ENCODE measurements at regions not wholly inside any gene's neighbourhood (a gene's known extent, or its start where the extent isn't known, plus 50 kb on each side); places are given as distances from the start of the nearest gene placed in this dataset.

- Histone ChIP-seq H3K36me3 (ENCODE audit: control insufficient read depth in 1 of 2, insufficient read depth in 2 of 2, low read length in 2 of 2) (no peaks in the 10 kb centered on the region), H3K9ac (ENCODE audit: low read depth in 1 of 2, low read length in 2 of 2) (no peak overlapping the region), H3K4me3 (ENCODE audit: low read depth in 1 of 2, low read length in 2 of 2) (no peak overlapping the region), H3K27me3 (ENCODE audit: control insufficient read depth in 1 of 2, insufficient read depth in 2 of 2, low read length in 2 of 2) (no peaks in the 10 kb centered on the region), H3K4me1 (ENCODE audit: control insufficient read depth in 1 of 2, insufficient read depth in 2 of 2, low read length in 2 of 2) (peaks cover 0 to 6% of the 10 kb centered on the region in 2 donors), H3K27ac (ENCODE audit: low read depth, low read length) (no peak overlapping the region), H3K9me3 (ENCODE audit: control insufficient read depth in 1 of 2, low read length in 2 of 2) (no peaks in the 10 kb centered on the region)
Measured at GRCh38 chr6:91137286-91137685, 550.4 kb upstream of the MAP3K7 start.

DNA sequence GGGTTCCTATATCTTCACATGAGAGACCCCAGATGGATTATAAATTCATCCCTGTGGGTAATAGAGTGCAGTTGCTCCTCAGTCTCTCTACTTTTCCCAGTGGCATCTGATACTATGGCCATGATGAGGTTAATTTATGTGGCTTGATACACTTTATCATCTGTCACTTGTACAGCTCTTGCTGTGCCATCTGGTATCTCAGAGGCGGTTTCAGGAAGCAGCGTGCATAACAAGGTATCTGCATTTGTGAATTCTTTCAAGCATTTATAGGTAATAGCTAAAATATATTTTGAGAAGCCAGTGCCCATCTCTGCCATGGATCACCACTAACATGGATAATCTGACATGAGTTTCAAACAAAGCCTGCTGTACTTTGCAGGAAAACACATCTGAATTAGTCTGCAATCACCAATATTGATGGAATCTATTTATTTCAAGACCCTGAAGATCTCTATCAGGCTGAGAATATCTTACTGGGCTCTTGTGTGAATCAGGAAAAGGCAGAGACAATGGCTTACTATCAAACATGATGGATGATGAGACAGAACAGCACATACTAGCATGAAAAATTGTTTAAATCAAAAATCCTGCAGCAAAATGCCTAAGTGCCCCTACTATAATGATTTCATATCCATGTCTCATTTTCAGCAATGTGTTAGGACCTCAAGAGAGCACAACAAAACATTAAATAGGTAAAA is 548.7 kb upstream of the MAP3K7 start:
- peaks cover 0 to 6% of the 10 kb centered on the region in 2 donors for H3K4me1 ChIP-seq (ENCODE audit: control insufficient read depth in 1 of 2, insufficient read depth in 2 of 2, low read length in 2 of 2)
- H3K27me3 ChIP-seq (ENCODE audit: control insufficient read depth in 1 of 2, insufficient read depth in 2 of 2, low read length in 2 of 2), result no peaks in the 10 kb centered on the region
- H3K36me3 ChIP-seq (ENCODE audit: control insufficient read depth in 1 of 2, insufficient read depth in 2 of 2, low read length in 2 of 2), result no peaks in the 10 kb centered on the region
- H3K27ac ChIP-seq (ENCODE audit: low read depth, low read length), result no peak overlapping the region
- no peak overlapping the region for H3K4me3 ChIP-seq (ENCODE audit: low read depth in 1 of 2, low read length in 2 of 2)
- H3K9me3 ChIP-seq (ENCODE audit: control insufficient read depth in 1 of 2, low read length in 2 of 2), result no peaks in the 10 kb centered on the region
- H3K9ac ChIP-seq (ENCODE audit: low read depth in 1 of 2, low read length in 2 of 2), result no peak overlapping the region

DNA sequence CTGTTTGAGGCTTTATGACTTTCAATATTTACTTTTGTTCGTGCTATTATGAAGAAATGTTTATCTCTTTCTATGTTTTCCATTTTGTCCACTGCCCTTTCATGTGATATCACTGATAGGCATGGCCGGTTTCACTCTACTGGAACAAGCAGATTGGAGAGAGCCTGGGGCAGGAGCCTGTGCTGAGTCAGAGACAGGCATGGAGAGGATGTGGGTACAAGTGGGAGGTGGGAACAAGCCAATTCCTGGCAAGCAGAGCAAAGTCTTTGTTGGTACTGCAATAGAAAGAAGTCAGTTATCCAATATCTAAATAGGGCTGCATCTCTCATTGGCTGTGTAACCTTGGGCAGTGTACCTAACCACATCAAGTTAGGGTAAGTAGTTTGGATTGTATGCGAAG is 545.6 kb upstream of the MAP3K7 start:
- no peaks in the 10 kb centered on the region for H3K27me3 ChIP-seq (ENCODE audit: control insufficient read depth in 1 of 2, insufficient read depth in 2 of 2, low read length in 2 of 2)
- no peaks in the 10 kb centered on the region for H3K36me3 ChIP-seq (ENCODE audit: control insufficient read depth in 1 of 2, insufficient read depth in 2 of 2, low read length in 2 of 2)
- no peak overlapping the region for H3K27ac ChIP-seq (ENCODE audit: low read depth, low read length)
- no peak overlapping the region for H3K4me3 ChIP-seq (ENCODE audit: low read depth in 1 of 2, low read length in 2 of 2)
- H3K9ac ChIP-seq (ENCODE audit: low read depth in 1 of 2, low read length in 2 of 2), result no peak overlapping the region
- H3K4me1 ChIP-seq (ENCODE audit: control insufficient read depth in 1 of 2, insufficient read depth in 2 of 2, low read length in 2 of 2), result no peaks in the 10 kb centered on the region
- no peaks in the 10 kb centered on the region for H3K9me3 ChIP-seq (ENCODE audit: control insufficient read depth in 1 of 2, low read length in 2 of 2)

DNA sequence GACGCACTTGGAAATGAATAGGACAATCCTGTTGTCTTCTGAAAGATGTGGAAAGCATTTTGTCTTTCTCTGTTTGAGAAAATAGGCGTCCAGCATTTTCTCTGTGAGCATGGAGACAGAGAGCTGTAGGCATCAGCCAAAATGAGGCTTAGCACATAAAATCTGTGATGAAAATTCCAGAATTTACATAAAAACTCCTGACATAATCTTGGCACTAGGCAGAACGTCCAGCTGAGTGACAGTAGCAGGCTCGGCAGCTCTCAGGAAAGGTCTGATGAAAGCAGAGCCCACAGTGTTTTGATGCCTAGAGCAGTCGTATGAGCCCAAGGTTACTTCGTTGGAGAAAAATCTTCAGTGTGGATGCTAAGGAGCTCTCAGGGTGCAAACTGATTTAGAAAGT is 543.3 kb upstream of the MAP3K7 start:
- Histone ChIP-seq H3K9ac (ENCODE audit: low read depth in 1 of 2, low read length in 2 of 2) (no peak overlapping the region), H3K36me3 (ENCODE audit: control insufficient read depth in 1 of 2, insufficient read depth in 2 of 2, low read length in 2 of 2) (no peaks in the 10 kb centered on the region), H3K27ac (ENCODE audit: low read depth, low read length) (no peak overlapping the region), H3K4me3 (ENCODE audit: low read depth in 1 of 2, low read length in 2 of 2) (no peak overlapping the region), H3K4me1 (ENCODE audit: control insufficient read depth in 1 of 2, insufficient read depth in 2 of 2, low read length in 2 of 2) (no peaks in the 10 kb centered on the region), H3K27me3 (ENCODE audit: control insufficient read depth in 1 of 2, insufficient read depth in 2 of 2, low read length in 2 of 2) (no peaks in the 10 kb centered on the region), H3K9me3 (ENCODE audit: control insufficient read depth in 1 of 2, low read length in 2 of 2) (no peaks in the 10 kb centered on the region)

DNA sequence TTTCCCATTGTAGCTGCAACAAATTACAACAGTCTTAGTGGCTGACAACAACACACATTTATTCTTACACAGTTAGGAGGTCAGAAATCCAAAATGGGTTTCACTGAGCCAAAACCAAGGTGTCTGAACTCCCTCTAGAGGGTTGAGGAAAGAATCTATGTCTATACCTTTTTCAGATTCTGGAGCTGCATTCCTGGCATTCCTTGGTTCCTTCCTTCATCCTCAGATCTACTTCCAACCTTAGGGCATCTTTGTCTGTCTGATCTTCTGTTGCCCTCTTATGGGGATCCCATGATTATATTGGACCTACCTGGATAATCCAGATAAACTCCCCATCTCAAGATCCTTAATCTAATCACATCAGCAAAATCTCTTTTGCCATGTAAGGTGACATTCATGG is 540.9 kb upstream of the MAP3K7 start:
- Histone ChIP-seq H3K36me3 (ENCODE audit: control insufficient read depth in 1 of 2, insufficient read depth in 2 of 2, low read length in 2 of 2) (no peaks in the 10 kb centered on the region), H3K27me3 (ENCODE audit: control insufficient read depth in 1 of 2, insufficient read depth in 2 of 2, low read length in 2 of 2) (no peaks in the 10 kb centered on the region), H3K9me3 (ENCODE audit: control insufficient read depth in 1 of 2, low read length in 2 of 2) (no peaks in the 10 kb centered on the region), H3K9ac (ENCODE audit: low read depth in 1 of 2, low read length in 2 of 2) (no peak overlapping the region), H3K27ac (ENCODE audit: low read depth, low read length) (no peak overlapping the region), H3K4me1 (ENCODE audit: control insufficient read depth in 1 of 2, insufficient read depth in 2 of 2, low read length in 2 of 2) (no peaks in the 10 kb centered on the region), H3K4me3 (ENCODE audit: low read depth in 1 of 2, low read length in 2 of 2) (no peak overlapping the region)

GRCh38 chr6:91126876-91127275 is 540.0 kb upstream of the MAP3K7 start:
- no peaks in the 10 kb centered on the region for H3K36me3 ChIP-seq (ENCODE audit: control insufficient read depth in 1 of 2, insufficient read depth in 2 of 2, low read length in 2 of 2)
- no peak overlapping the region for H3K27ac ChIP-seq (ENCODE audit: low read depth, low read length)
- no peak overlapping the region for H3K9ac ChIP-seq (ENCODE audit: low read depth in 1 of 2, low read length in 2 of 2)
- no peaks in the 10 kb centered on the region for H3K9me3 ChIP-seq (ENCODE audit: control insufficient read depth in 1 of 2, low read length in 2 of 2)
- H3K4me1 ChIP-seq (ENCODE audit: control insufficient read depth in 1 of 2, insufficient read depth in 2 of 2, low read length in 2 of 2), result no peaks in the 10 kb centered on the region
- no peaks in the 10 kb centered on the region for H3K27me3 ChIP-seq (ENCODE audit: control insufficient read depth in 1 of 2, insufficient read depth in 2 of 2, low read length in 2 of 2)
- H3K4me3 ChIP-seq (ENCODE audit: low read depth in 1 of 2, low read length in 2 of 2), result no peak overlapping the region

GRCh38 chr6:91117550-91117949 is 530.7 kb upstream of the MAP3K7 start:
- no peak overlapping the region for H3K27ac ChIP-seq (ENCODE audit: low read depth, low read length)
- no peak overlapping the region for H3K4me3 ChIP-seq (ENCODE audit: low read depth in 1 of 2, low read length in 2 of 2)
- H3K4me1 ChIP-seq (ENCODE audit: control insufficient read depth in 1 of 2, insufficient read depth in 2 of 2, low read length in 2 of 2), result peaks cover 9 to 14% of the 10 kb centered on the region in 2 donors
- no peaks in the 10 kb centered on the region for H3K27me3 ChIP-seq (ENCODE audit: control insufficient read depth in 1 of 2, insufficient read depth in 2 of 2, low read length in 2 of 2)
- no peaks in the 10 kb centered on the region for H3K9me3 ChIP-seq (ENCODE audit: control insufficient read depth in 1 of 2, low read length in 2 of 2)
- no peaks in the 10 kb centered on the region for H3K36me3 ChIP-seq (ENCODE audit: control insufficient read depth in 1 of 2, insufficient read depth in 2 of 2, low read length in 2 of 2)
- no peak overlapping the region for H3K9ac ChIP-seq (ENCODE audit: low read depth in 1 of 2, low read length in 2 of 2)

DNA sequence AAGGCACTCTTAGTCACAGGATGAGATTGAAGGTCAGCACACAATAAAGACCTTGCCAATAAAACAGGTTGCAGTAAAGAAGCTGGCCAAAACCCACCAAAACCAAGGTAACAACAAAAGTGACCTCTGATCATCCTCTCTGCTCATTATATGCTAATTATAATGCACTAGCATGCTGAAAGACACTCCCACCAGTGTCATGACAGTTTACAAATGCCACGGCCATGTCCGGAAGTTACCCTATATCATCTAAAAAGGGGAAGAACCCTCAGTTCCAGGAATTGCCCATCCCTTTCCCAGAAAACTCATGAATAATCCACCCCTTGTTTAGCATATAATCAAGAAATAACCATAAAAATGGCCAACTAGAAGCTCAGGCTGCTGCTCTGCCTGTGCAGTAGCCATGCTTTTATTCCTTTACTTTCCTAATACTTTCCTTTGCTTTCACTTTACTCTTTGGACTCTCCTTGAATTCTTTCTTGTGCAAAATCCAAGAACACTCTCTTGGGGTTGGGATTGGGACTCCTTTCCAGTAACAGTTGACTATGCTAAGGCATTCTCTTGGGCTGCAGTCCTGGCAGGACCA is 527.3 kb upstream of the MAP3K7 start:
- H3K27ac ChIP-seq (ENCODE audit: low read depth, low read length), result no peak overlapping the region
- H3K4me3 ChIP-seq (ENCODE audit: low read depth in 1 of 2, low read length in 2 of 2), result no peak overlapping the region
- H3K9ac ChIP-seq (ENCODE audit: low read depth in 1 of 2, low read length in 2 of 2), result no peak overlapping the region
- no peaks in the 10 kb centered on the region for H3K9me3 ChIP-seq (ENCODE audit: control insufficient read depth in 1 of 2, low read length in 2 of 2)
- H3K36me3 ChIP-seq (ENCODE audit: control insufficient read depth in 1 of 2, insufficient read depth in 2 of 2, low read length in 2 of 2), result no peaks in the 10 kb centered on the region
- H3K27me3 ChIP-seq (ENCODE audit: control insufficient read depth in 1 of 2, insufficient read depth in 2 of 2, low read length in 2 of 2), result no peaks in the 10 kb centered on the region
- peaks cover 9 to 14% of the 10 kb centered on the region in 2 donors for H3K4me1 ChIP-seq (ENCODE audit: control insufficient read depth in 1 of 2, insufficient read depth in 2 of 2, low read length in 2 of 2)

GRCh38 chr6:91106083-91106482 is 519.2 kb upstream of the MAP3K7 start:
- no peaks in the 10 kb centered on the region for H3K9me3 ChIP-seq (ENCODE audit: control insufficient read depth in 1 of 2, low read length in 2 of 2)
- no peaks in the 10 kb centered on the region for H3K27me3 ChIP-seq (ENCODE audit: control insufficient read depth in 1 of 2, insufficient read depth in 2 of 2, low read length in 2 of 2)
- no peaks in the 10 kb centered on the region for H3K36me3 ChIP-seq (ENCODE audit: control insufficient read depth in 1 of 2, insufficient read depth in 2 of 2, low read length in 2 of 2)
- H3K4me1 ChIP-seq (ENCODE audit: control insufficient read depth in 1 of 2, insufficient read depth in 2 of 2, low read length in 2 of 2), result peaks cover 0 to 4% of the 10 kb centered on the region in 2 donors
- no peak overlapping the region for H3K4me3 ChIP-seq (ENCODE audit: low read depth in 1 of 2, low read length in 2 of 2)
- no peak overlapping the region for H3K9ac ChIP-seq (ENCODE audit: low read depth in 1 of 2, low read length in 2 of 2)
- H3K27ac ChIP-seq (ENCODE audit: low read depth, low read length), result no peak overlapping the region

GRCh38 chr6:91105532-91105931 is 518.7 kb upstream of the MAP3K7 start:
- Histone ChIP-seq H3K27ac (ENCODE audit: low read depth, low read length) (no peak overlapping the region), H3K27me3 (ENCODE audit: control insufficient read depth in 1 of 2, insufficient read depth in 2 of 2, low read length in 2 of 2) (no peaks in the 10 kb centered on the region)

More at GRCh38 chr6:91105532-91105931, 518.7 kb upstream of the MAP3K7 start:
- Histone ChIP-seq H3K4me1 (ENCODE audit: control insufficient read depth in 1 of 2, insufficient read depth in 2 of 2, low read length in 2 of 2) (peaks cover 0 to 4% of the 10 kb centered on the region in 2 donors), H3K9me3 (ENCODE audit: control insufficient read depth in 1 of 2, low read length in 2 of 2) (no peaks in the 10 kb centered on the region), H3K36me3 (ENCODE audit: control insufficient read depth in 1 of 2, insufficient read depth in 2 of 2, low read length in 2 of 2) (no peaks in the 10 kb centered on the region), H3K9ac (ENCODE audit: low read depth in 1 of 2, low read length in 2 of 2) (no peak overlapping the region), H3K4me3 (ENCODE audit: low read depth in 1 of 2, low read length in 2 of 2) (no peak overlapping the region)
